GM12878 (cell line): ENCODE measurements at regions not wholly inside any gene's neighbourhood (a gene's known extent, or its start where the extent isn't known, plus 50 kb on each side); places are given as distances from the start of the nearest gene placed in this dataset.

Experiments used
- ATAC-seq: fragments of 200-7000 bp; cut with Tn5 transposase; 3 replicates; pipeline ENCODE4 v1.9.1; 2020; ENCODE audit warnings: mild to moderate bottlenecking, moderate library complexity
- BruUV-seq: library from RNA; stranded (reverse); fragments of 400-500 nt; replicated peaks from 2 replicates; lab custom pipeline; 2021; lab: Mats Ljungman, UMichigan
- CTCF ChIA-PET: fragments of 300-600 bp; sonication (Branson Sonifier 250); formaldehyde crosslinking; extraction: SDS; loops from one replicate; lab custom pipeline; 2021; ENCODE audit warnings: inconsistent platforms; lab: Yijun Ruan, JAX
- POLR2A ChIA-PET: fragments of 350-600 bp; formaldehyde crosslinking; extraction: SDS; loops from one replicate; lab custom pipeline; 2021; ENCODE audit warnings: inconsistent platforms; lab: Charles Lee
- RAD21 ChIA-PET: fragments of 300-600 bp; sonication (Branson Sonifier 250); formaldehyde crosslinking; loops from one replicate; lab custom pipeline; 2023; ENCODE audit warnings: antibody characterized with exemption; ENCODE audit not compliant: unreplicated experiment; lab: Charles Lee
- SMC1A ChIA-PET: fragments of 300-600 bp; sonication (Branson Sonifier 250); formaldehyde crosslinking; loops from one replicate; lab custom pipeline; 2023; ENCODE audit not compliant: unreplicated experiment, uncharacterized antibody; lab: Charles Lee
- DNase-seq: peaks from one replicate; pipeline ENCODE4 v3.0.0-alpha.2; 2011; ENCODE audit warnings: low read depth, low spot score
- FAIRE-seq: peaks from 3 replicates; lab custom pipeline; 2011; peaks lifted over from hg19 to GRCh38; lab: Jason Lieb, UNC
- H2AFZ ChIP-seq: 2 replicates; pipeline ENCODE4 v1.6.0; 2011; ENCODE audit warnings: low read depth, low read length, control low read depth; ENCODE audit not compliant: control insufficient read depth
- H3K27ac ChIP-seq: 2 replicates; pipeline ENCODE4 v1.5.1; 2011; ENCODE audit warnings: control low read depth; ENCODE audit not compliant: control insufficient read depth, insufficient read depth
- H3K27me3 ChIP-seq, 2 experiments: replicated peaks in 1 of 2; 2 replicates each; pipeline versions ENCODE4 v1.6.0 to v1.6.1; 2011; ENCODE audit warnings: low read length in 1 of 2; ENCODE audit not compliant: control insufficient read depth in 2 of 2, insufficient read depth in 2 of 2
- H3K36me3 ChIP-seq, 2 experiments: 2 replicates each; pipeline ENCODE4 v1.5.1; 2011; ENCODE audit warnings: low read length in 1 of 2; ENCODE audit not compliant: control insufficient read depth in 2 of 2, insufficient read depth in 2 of 2
- H3K4me1 ChIP-seq: 2 replicates; pipeline ENCODE4 v1.6.1; 2011; ENCODE audit warnings: mild to moderate bottlenecking, low read length, moderate library complexity, mixed read lengths; ENCODE audit not compliant: control insufficient read depth, insufficient read depth
- H3K4me2 ChIP-seq: 2 replicates; pipeline ENCODE4 v1.6.0; 2011; ENCODE audit warnings: control low read depth; ENCODE audit not compliant: control insufficient read depth, insufficient read depth
- H3K4me3 ChIP-seq: fragments of 200-600 bp; sonication (generic); 2 replicates; pipeline ENCODE4 v1.5.1; 2016
- H3K79me2 ChIP-seq: 2 replicates; pipeline ENCODE4 v1.6.0; 2011; ENCODE audit warnings: low read length; ENCODE audit not compliant: control insufficient read depth, insufficient read depth
- H3K9ac ChIP-seq: 2 replicates; pipeline ENCODE4 v1.8.0; 2011; ENCODE audit warnings: low read length, control low read depth, mixed read lengths; ENCODE audit not compliant: control insufficient read depth, insufficient read depth
- H3K9me3 ChIP-seq: replicated peaks from 3 replicates; pipeline ENCODE4 v1.5.1; 2011; ENCODE audit warnings: mild to moderate bottlenecking, low read length; ENCODE audit not compliant: control insufficient read depth, insufficient read depth
- H4K20me1 ChIP-seq: 2 replicates; pipeline ENCODE4 v1.6.0; 2011; ENCODE audit not compliant: control insufficient read depth, insufficient read depth
- ATF2 ChIP-seq: IDR thresholded peaks from 2 replicates; pipeline ENCODE4 v1.6.1; 2012; ENCODE audit warnings: low read length, inconsistent platforms
- CREB1 ChIP-seq: IDR thresholded peaks from 2 replicates; pipeline ENCODE4 v1.6.1; 2012; ENCODE audit warnings: low read depth, mild to moderate bottlenecking, inconsistent platforms
- JUND ChIP-seq: IDR thresholded peaks from 2 replicates; pipeline ENCODE4 v1.6.1; 2012; ENCODE audit warnings: low read depth, mild to moderate bottlenecking, low read length, improper control_type of control experiment, moderate library complexity
- NKRF ChIP-seq: fragments of 450-650 bp; conservative IDR thresholded peaks from 2 replicates; pipeline ENCODE4 v1.6.1; 2017; ENCODE audit warnings: mild to moderate bottlenecking, moderate library complexity
- WGBS: methylation state at CpG from one replicate; pipeline ENCODE4 v1.1.6; 2016; ENCODE audit warnings: low lambda C conversion rate; ENCODE audit not compliant: insufficient replicate concordance, insufficient coverage; ENCODE audit errors: missing lambda C conversion rate; 5-methylcytosine and 5-hydroxymethylcytosine counted together
- in situ Hi-C: fragments of 300-500 bp; cut with MboI; formaldehyde crosslinking; loops from 9 replicates; pipeline ENCODE4 v1.14.3; 2018; ENCODE audit warnings: mixed read lengths
- intact Hi-C: fragments of 100-400 bp; cut with micrococcal nuclease; formaldehyde crosslinking; loops from one replicate; pipeline ENCODE4 v1.14.2; 2022; ENCODE audit not compliant: unreplicated experiment

GRCh38 chr1:187961895-187962294 lies 1133.1 kb downstream of the PLA2G4A start:
- Histone ChIP-seq H3K4me2 (no peak overlapping the region), H3K4me3 (no peak overlapping the region), H3K27ac (no peak overlapping the region), H3K36me3 (no peaks in the 10 kb centered on the region), H3K4me1 (no peaks in the 10 kb centered on the region), H4K20me1 (no peaks in the 10 kb centered on the region), H3K9me3 (no peaks in the 10 kb centered on the region), H3K27me3 (no peaks in the 10 kb centered on the region), H3K9ac (no peak overlapping the region), H3K79me2 (no peaks in the 10 kb centered on the region), H2AFZ (no peak overlapping the region)
- intact Hi-C loops, result no loop called here
- 6% methylated on average over 1 of the region's 1 CpG for WGBS
- in situ Hi-C loops, result no loop called here
- FAIRE-seq, result no peak
- DNase-seq, result no peak
- no TSS peak for BruUV-seq
- ATAC-seq, result no peak
- ChIA-PET POLR2A (no interaction called here), CTCF (interaction anchor here (1.0 to 1.2 kb wide), 2 partner anchors 23 to 34 kb away, joined by 3 read pairs; no protein-coding TSS in a partner anchor), SMC1A (interaction anchor here (1.2 to 1.7 kb wide), 2 partner anchors 9 to 24 kb away, joined by 3 to 8 read pairs; no protein-coding TSS in a partner anchor), RAD21 (interaction anchor here (1.2 kb wide), 1 partner anchor 34 kb away, joined by 3 read pairs; no protein-coding TSS in a partner anchor)
- TF ChIP-seq JUND (no peak), CREB1 (no peak), NKRF (no peak), ATF2 (no peak)
